NCI-H510A (cell line): ENCODE measurements at regions not wholly inside any gene's neighbourhood (a gene's known extent, or its start where the extent isn't known, plus 50 kb on each side); places are given as distances from the start of the nearest gene placed in this dataset.

Experiments used
- DNase-seq: peaks from one replicate; lab custom pipeline; 2025; lab: John Stamatoyannopoulos, UW

- DNase-seq = no peak
Measured at GRCh38 chr9:89793551-89793950, 188.7 kb downstream of the GADD45G start.

DNA sequence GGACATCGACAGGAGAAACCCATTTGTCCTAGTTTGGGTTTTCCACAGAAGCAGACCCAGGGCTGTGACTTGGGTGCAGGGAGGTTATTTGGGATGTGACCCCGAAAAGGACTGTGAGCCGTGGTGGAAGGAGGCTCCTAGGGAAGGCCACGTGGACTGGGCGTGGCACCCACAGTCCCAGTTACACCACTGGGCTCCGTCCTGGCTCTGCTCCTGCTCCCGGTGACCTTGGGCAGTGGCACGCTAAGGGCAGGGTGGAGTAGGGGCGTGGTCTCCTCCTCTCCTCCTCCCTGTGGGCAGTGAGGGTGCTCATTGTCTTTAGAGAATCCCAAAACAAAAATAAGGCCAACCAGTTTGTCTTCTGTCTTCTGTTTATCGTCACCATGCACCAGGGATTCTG lies 190.1 kb downstream of the GADD45G start:
- DNase-seq = no peak

DNA sequence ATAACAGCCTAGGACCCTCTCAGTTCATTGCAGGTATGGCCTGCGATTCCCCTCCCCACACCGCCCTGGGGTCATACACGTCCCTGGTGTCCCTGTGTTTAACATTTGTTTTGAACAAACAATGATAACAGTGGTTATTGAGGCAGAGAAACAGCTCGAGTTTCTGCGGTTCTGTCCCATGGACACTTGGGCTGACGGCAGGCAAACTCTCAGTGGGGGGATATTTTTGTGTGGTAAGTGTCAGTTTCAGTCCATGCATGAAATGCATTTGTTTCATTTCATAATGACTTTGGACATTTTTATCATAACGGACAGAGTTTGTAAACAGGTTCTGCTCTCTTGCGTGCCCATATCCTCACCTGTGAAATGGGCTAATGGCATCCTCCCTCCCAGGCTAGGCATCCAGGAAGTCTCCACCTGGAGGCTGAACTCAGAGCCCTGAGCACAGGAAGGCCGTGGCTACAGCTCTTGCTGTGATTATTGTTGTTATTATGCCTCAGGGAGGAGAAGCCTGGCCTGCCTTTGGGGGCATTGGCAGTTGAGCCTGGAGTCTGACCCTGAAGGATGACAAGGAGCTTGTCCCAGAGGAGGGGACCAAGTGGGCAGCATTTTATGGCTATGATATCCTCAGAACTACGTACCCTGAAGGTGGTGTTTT lies 190.9 kb downstream of the GADD45G start:
- DNase-seq = no peak

DNA sequence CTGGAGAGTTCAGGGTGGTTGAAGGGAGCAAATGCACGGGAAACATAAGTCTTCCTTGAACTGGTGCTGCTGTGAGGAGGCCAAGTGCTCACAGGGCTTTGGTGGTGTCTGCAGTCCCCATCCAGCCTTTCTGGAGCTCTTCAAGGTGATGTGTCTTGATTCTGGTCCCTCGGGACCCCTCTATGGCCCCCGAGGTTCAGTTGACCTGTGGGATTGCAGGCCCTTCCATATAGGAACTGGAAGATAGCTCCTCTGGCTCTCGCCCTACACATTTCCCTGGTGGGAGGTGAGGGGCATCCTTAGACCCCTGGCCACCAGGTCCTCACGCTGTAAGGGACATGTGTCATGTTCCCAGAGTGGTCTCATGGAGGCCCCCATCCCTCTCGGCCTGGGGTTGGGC lies 191.8 kb downstream of the GADD45G start:
- DNase-seq = no peak

DNA sequence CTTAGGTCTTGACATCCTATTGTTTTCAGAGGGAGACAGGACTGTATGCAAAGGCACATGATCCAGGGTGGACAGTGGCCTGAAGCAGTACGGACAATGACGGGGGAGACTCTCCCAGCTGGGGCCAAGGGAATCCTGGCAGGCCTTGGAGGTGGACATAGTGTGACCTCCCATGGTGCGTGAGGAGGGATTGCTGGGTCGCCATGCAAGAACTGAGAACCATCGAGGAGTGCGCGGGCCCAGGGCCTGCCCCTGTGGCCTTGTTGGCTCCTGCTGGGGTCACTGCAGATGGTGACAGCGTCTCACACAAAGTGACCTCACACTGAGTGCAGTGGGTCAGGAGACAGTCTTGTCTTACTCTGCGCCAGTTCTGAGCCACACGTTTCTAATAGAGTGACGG lies 192.4 kb downstream of the GADD45G start:
- DNase-seq = no peak

GRCh38 chr9:89797937-89798455 lies 193.2 kb downstream of the GADD45G start:
- DNase-seq = no peak

- no peak for DNase-seq
Measured at GRCh38 chr9:89798547-89799120, 193.8 kb downstream of the GADD45G start.

DNA sequence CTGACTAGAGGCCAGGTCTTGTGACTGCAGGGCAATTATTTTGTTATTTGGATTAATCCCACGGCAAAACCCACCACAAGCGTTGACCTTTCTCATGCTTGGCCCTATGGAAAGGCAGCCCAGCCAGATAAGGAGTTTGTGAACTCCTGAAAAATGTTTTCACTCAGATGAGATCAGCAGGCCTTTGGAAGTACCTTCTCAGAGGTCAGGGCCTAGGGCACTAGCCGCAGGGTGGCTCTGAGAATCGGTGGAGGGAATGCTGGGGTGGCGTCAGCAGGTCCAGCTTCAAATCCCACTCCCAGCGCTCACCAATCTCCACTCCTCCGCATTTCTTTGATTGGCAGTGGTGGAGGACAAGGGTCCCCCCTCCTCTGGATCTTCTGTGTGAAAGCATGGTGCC lies 194.4 kb downstream of the GADD45G start:
- DNase-seq = no peak

GRCh38 chr9:89799766-89800165 lies 195.0 kb downstream of the GADD45G start:
- no peak for DNase-seq

DNA sequence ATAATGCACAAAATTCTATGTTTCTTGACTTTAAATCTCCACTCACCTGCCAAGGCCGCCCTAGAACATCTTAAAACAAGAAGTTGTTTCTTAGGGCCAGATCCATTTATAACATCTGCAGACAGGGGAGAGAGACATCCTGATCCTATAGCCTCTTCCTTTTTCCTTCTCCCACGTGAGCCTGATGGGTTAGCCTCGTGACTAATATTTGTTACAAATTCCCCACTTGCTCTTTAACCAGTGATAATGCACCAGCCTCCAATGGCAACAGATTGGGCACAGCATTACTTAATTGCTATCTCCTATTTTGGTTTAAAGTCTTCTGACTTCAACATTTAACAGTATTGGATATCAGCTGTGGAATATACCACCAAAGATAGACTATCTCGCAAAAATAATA lies 196.5 kb downstream of the GADD45G start:
- no peak for DNase-seq

DNA sequence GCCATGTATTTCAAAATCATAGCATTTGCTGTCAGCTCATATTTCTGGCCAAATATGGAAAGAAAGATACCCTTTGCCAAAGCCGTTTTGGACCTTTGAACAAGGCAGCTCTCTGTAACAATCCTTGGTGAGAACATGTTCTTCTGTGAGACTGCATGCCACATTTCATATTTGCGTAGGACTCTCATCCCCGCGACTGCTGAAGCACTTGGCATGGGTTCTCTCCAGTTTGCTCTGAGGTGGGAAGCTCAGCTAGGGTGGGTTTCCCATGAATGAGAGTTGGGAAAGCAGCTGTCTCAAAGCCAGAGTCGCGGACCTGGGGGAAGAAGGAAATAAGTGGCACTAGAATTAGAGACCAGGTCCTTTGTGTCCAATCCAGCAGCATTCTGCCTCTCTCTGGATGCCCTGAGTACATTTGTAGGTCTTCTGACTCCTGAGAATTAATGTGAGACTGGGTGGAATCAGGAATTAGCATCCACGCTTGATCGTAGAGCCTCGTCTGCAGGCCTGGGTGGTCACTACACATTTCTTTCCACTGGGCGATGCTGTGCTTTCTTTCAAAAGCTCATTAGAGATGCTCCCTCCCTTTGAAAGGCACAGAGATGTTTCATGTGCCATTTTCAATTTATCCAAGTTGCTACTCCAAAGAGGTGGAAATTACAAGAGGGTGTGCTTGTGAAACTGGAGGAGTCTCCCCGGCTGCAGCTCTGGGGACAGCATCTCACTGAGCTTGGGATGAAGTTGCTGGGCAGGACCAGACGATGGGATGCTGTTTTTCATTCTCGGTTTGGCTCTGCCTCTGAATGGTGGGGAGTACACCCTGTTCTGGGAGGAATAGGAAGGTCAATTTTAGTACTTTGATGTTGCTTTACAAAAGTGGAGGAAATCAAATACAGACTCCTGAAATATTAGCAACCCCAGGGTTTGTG lies 197.2 kb downstream of the GADD45G start:
- DNase-seq = no peak

GRCh38 chr9:89802781-89803355 lies 198.1 kb downstream of the GADD45G start:
- no peak for DNase-seq

DNA sequence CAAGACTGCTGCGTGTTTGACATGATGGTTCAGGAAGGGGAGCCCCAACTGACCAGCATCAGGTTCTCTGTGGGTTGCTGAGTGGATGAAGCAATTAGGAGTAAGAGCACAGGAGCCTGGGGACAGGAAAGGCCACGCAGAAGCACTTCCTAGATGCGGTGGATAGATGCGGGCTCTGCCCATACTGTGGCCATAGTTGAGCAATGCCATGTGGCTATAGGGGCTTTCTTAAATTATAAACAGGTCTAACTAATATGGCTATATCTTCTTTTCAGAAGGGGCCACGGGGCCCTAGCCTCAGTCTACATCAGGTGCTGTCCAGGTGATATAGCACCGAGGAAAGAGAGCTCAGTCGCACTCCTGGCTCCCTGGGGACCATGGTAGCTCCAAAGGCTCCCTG lies 198.6 kb downstream of the GADD45G start:
- DNase-seq = no peak

- no peak for DNase-seq
Measured at GRCh38 chr9:89804766-89805531, 200.1 kb downstream of the GADD45G start.

DNA sequence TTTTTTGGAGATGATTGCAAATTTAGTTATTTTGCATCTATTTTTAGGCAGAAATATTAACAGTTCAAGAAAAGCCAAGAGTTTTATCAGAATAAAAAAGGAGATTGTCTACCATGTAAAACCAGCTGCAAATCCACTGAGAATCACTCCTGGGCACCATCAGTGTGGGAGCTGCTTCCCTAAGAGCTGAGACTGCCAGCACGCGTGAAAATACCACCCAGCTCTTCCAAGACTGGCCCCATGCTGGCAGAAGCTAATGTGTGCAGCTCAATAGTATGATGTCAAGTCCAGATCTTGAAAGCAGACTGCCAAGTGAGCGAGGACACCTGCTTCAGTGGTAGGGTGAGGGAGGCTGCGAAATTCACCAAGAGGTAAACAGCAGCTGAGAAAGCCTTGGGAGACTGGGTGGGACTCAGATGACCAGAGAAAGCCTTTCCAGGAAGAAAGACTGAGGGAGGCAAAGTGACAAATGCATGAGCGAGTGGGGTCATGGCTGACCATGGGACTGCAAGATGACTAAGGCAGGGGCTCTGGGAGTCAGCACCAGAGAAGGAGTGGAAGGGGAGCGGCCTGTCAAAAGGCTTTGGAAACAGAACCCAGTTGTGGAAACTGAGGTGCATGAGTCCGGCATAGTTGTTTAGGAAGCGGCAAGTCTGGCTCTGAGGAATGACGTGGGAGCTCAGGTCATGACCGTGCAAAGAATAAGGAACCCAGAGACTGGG lies 200.9 kb downstream of the GADD45G start:
- DNase-seq = no peak

GRCh38 chr9:89806371-89807100 lies 201.7 kb downstream of the GADD45G start:
- DNase-seq = no peak

GRCh38 chr9:89807101-89807395 lies 202.2 kb downstream of the GADD45G start:
- DNase-seq = no peak

GRCh38 chr9:89807682-89808075 lies 202.9 kb downstream of the GADD45G start:
- no peak for DNase-seq

GRCh38 chr9:89808076-89808755 lies 203.4 kb downstream of the GADD45G start:
- peak; percentile 68 for DNase-seq

- DNase-seq = no peak
Measured at GRCh38 chr9:89808756-89809181, 204.0 kb downstream of the GADD45G start.
